HG03045 (cell line): ENCODE measurements at regions not wholly inside any gene's neighbourhood (a gene's known extent, or its start where the extent isn't known, plus 50 kb on each side); places are given as distances from the start of the nearest gene placed in this dataset.

Source experiments
- ATAC-seq: cut with Tn5 transposase; IDR thresholded peaks from one replicate; pipeline ENCODE4 v1.9.1; 2021; ENCODE audit warnings: mild to moderate bottlenecking, moderate library complexity; ENCODE audit not compliant: unreplicated experiment

GRCh38 chr4:124189545-124189944 is 523.0 kb downstream of the ANKRD50 start:
- ATAC-seq = no peak

GRCh38 chr4:124191329-124191728 is 521.2 kb downstream of the ANKRD50 start:
- ATAC-seq = no peak

DNA sequence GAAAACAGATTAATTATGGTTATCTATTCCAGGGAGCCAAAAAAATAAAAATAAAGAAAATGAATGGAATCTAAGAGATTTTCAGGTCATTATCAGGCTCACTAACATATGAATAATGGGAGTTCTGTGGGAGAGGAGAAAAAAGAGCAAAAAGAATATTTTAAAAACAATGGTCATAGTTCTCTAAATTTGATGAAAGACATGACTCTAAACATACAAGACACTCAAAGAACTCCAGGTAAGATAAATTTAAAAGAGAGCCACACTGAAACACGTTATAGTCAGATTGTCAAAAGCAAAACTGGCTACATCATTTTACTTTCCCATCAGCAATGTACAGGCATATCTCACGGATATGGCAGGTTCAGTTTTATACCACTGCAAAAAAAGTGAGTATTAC is 520.0 kb downstream of the ANKRD50 start:
- ATAC-seq = no peak

- no peak for ATAC-seq
These were observed 513.3 kb downstream of the ANKRD50 start for GRCh38 chr4:124199185-124199584.

DNA sequence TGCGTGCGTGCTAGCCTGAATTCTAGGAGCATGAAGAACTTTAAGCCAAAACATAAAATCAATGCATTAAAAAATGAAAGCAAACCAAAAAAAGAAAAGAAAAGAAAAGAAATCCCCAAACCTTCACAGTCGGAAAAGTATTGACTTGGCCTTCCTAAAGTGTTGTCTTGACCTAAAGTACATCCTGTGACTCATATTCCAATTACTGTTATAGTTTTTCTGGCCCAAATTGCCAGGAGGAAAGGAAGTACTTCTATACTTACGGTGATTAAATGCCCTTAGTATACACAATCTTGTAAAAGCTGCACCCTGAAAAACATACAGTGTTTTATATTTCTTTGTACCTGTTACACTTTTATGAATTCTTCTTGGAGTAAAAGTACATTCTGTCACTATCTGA is 512.8 kb downstream of the ANKRD50 start:
- ATAC-seq = no peak

GRCh38 chr4:124201636-124202035 is 510.9 kb downstream of the ANKRD50 start:
- no peak for ATAC-seq

DNA sequence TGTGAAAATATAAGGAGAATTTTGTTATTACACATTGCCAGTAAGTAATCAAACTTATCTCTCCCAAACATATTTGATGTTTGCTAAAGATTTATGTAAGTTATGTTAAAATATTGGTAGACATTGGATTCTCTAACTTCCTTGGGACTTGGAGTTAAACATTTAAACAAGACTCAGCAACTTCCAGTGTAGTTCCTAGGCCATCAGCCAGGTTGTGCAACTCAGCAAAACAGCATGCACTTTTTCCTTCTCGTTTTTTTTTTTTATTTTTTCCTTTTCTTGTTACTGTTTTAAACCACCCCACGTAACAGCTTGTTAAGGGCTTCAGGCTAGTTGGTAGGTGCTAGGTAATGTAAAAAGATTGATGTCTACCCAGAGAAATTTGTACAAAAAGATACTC is 510.4 kb downstream of the ANKRD50 start:
- ATAC-seq = no peak

- no peak for ATAC-seq
These were observed 508.8 kb downstream of the ANKRD50 start for GRCh38 chr4:124203613-124204238.

- no peak for ATAC-seq
These were observed 505.5 kb downstream of the ANKRD50 start for GRCh38 chr4:124206779-124207605.

DNA sequence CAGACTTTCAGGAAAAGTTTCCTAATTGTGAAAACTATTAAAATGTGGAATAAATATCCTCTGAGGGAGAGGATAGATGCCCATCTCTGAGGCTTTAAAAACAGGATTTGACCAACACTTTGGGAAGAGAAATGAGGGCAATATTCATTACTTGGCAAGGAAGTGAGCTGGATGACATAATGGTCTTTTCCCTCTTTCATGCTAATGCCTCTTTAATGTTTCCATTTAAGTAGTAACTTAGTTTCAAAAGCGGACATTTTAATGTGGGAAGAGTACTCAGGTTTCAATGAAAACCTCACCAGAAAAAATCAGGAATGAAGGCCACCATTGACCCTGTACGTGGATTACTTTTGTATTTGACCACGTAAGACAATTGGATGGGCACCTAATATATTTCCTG is 503.3 kb downstream of the ANKRD50 start:
- ATAC-seq = no peak

GRCh38 chr4:124209626-124210025 is 502.9 kb downstream of the ANKRD50 start:
- ATAC-seq = no peak

DNA sequence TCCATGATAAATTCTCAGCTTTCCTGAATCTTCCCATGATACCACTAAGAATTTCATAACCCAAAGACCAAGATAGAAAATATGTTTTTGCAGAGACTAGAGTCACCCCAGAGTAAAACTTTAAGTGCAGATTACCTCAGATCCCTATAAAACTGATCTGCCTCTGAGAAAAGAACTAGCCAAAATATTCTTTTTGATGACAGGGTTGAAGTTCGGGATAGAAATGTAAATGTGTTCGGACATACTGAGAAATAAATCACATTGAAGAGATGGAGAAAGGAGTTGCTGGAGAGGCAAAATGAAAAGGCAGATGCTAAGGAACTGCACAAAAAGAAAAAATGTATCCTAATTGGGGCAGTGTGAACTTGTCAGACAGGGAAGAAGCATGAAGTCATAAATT is 501.8 kb downstream of the ANKRD50 start:
- ATAC-seq = no peak

DNA sequence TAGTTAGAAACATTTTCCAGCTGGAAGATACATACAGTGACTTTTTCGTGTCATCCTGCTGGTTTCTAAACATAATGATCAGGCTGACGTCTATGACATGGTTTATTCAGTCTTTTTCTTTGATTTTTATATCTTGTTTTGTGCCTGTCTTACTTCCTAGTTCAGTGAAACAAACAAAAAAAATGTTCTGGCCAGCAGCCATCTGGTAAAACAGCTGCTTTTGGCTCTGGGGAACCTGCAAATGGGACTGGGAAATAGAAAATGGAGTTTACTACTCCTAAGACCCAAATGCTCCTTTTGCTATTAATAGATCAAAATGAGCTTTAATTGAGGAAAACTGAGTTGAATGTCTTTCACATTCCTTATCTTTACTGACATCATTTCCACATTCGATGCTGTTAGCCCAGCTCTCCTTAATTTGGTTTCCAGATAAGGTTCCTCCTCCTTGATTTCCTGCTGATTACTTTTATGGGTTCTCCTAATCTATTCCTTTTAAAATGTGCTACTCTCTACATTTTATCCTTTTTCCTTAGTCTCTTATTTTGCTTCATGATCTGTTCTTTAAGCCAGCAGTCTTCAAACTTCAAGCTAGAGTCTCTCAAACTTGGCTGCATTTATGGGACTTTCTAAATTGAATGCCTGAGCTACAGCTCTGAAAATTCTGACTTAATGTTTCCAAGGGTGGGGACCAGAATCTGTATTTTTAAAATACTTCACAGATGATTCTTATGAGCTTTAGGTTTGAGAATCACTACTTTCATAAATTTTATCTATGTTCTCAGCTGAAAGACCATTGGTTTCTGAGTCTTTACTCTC is 499.5 kb downstream of the ANKRD50 start:
- ATAC-seq = no peak

GRCh38 chr4:124219389-124219788 is 493.1 kb downstream of the ANKRD50 start:
- ATAC-seq = no peak

- no peak for ATAC-seq
These were observed 488.3 kb downstream of the ANKRD50 start for GRCh38 chr4:124224256-124224655.

DNA sequence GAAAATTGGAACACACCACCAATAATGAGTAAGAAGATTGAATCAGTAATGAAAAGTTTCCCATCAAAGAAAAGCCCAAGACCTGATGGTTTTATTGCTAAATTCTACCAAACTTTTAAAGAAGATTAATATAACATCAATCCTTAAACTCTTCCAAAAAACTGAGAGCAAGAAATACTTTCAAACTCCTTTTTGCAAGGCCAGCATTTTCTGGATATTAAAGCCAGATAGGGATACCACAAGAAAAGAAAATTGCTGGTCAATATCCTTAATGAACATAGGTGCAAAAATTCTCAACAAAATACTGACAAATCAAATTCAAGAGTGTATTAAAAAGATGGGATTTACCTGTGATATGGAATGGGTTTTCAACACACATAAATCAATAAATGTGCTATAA is 484.6 kb downstream of the ANKRD50 start:
- ATAC-seq = no peak

DNA sequence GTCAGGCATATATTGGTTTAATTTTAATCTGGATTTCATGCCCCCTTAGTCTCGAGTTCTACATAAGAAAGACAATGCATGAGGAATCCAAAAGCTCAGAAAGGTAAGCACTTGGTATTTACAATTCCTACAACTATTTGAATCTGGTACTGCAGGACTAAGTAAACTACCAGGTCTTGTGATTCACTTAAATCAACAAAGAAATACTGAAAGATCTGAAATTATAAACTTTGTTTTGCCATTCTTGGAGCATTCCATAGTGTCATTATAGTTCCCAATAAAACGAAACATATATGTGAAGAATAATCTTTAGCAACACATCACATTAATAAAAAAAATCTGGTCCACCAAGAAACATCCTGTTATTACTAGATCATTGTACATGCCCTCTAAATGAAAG is 482.3 kb downstream of the ANKRD50 start:
- no peak for ATAC-seq

- ATAC-seq = no peak
These were observed 477.8 kb downstream of the ANKRD50 start for GRCh38 chr4:124234771-124235170.

- no peak for ATAC-seq
These were observed 468.7 kb downstream of the ANKRD50 start for GRCh38 chr4:124243671-124244366.

- no peak for ATAC-seq
These were observed 459.5 kb downstream of the ANKRD50 start for GRCh38 chr4:124253080-124253479.
